AG20443 (cell line): ENCODE measurements at regions not wholly inside any gene's neighbourhood (a gene's known extent, or its start where the extent isn't known, plus 50 kb on each side); places are given as distances from the start of the nearest gene placed in this dataset.

ENCODE experiments used
- DNase-seq: peaks from one replicate; pipeline ENCODE4 v3.0.0; 2012; ENCODE audit warnings: low spot score, mixed read lengths

- DNase-seq = no peak
Measured at GRCh38 chr20:52637201-52637600, 335.0 kb upstream of the TSHZ2 start.

- no peak for DNase-seq
Measured at GRCh38 chr20:52631469-52631868, 340.7 kb upstream of the TSHZ2 start.

GRCh38 chr20:52630138-52630537, 342.0 kb upstream of the TSHZ2 start:
- no peak for DNase-seq

- no peak for DNase-seq
Measured at GRCh38 chr20:52624281-52624680, 347.9 kb upstream of the TSHZ2 start.

- peak; percentile 52 for DNase-seq
Measured at GRCh38 chr20:52622081-52622480, 350.1 kb upstream of the TSHZ2 start.

- DNase-seq = no peak
Measured at GRCh38 chr20:52621401-52621800, 350.8 kb upstream of the TSHZ2 start.

- no peak for DNase-seq
Measured at GRCh38 chr20:52619671-52620070, 352.5 kb upstream of the TSHZ2 start.

- no peak for DNase-seq
Measured at GRCh38 chr20:52619101-52619500, 353.1 kb upstream of the TSHZ2 start.

- DNase-seq = no peak
Measured at GRCh38 chr20:52616629-52617028, 355.5 kb upstream of the TSHZ2 start.

- DNase-seq = peak; percentile 27
Measured at GRCh38 chr20:52614051-52614863, 357.9 kb upstream of the TSHZ2 start.

- DNase-seq = no peak
Measured at GRCh38 chr20:52612046-52612632, 360.0 kb upstream of the TSHZ2 start.

- no peak for DNase-seq
Measured at GRCh38 chr20:52610749-52611148, 361.4 kb upstream of the TSHZ2 start.

GRCh38 chr20:52601295-52601971, 370.7 kb upstream of the TSHZ2 start:
- peak; percentile 54 for DNase-seq

GRCh38 chr20:52596256-52596655, 375.9 kb upstream of the TSHZ2 start:
- no peak for DNase-seq

- no peak for DNase-seq
Measured at GRCh38 chr20:52595518-52595917, 376.6 kb upstream of the TSHZ2 start.

GRCh38 chr20:52593654-52594053, 378.5 kb upstream of the TSHZ2 start:
- peak; percentile 53 for DNase-seq

- no peak for DNase-seq
Measured at GRCh38 chr20:52592567-52592966, 379.6 kb upstream of the TSHZ2 start.

- DNase-seq = no peak
Measured at GRCh38 chr20:52590100-52590499, 382.1 kb upstream of the TSHZ2 start.

GRCh38 chr20:52589251-52589812, 382.8 kb upstream of the TSHZ2 start:
- DNase-seq = no peak

- no peak for DNase-seq
Measured at GRCh38 chr20:52586660-52587059, 385.5 kb upstream of the TSHZ2 start.

GRCh38 chr20:52585333-52585732, 386.8 kb upstream of the TSHZ2 start:
- no peak for DNase-seq

GRCh38 chr20:52578559-52578958, 387.0 kb upstream of the ZFP64 start:
- DNase-seq = no peak

GRCh38 chr20:52577696-52578095, 386.1 kb upstream of the ZFP64 start:
- no peak for DNase-seq
